BJ (cell line): ENCODE measurements at regions not wholly inside any gene's neighbourhood (a gene's known extent, or its start where the extent isn't known, plus 50 kb on each side); places are given as distances from the start of the nearest gene placed in this dataset.

Experiments used
- CTCF ChIA-PET: fragments of 350-600 bp; formaldehyde crosslinking; extraction: SDS; loops from one replicate; lab custom pipeline; 2021; ENCODE audit warnings: antibody characterized with exemption, inconsistent platforms; lab: Yijun Ruan, JAX
- POLR2A ChIA-PET: fragments of 300-600 bp; sonication (Branson Sonifier 250); formaldehyde crosslinking; extraction: SDS; loops from one replicate; lab custom pipeline; 2021; ENCODE audit warnings: antibody characterized with exemption; lab: Charles Lee
- DNase-seq: peaks from one replicate; pipeline ENCODE4 v3.0.0-alpha.2; 2011; ENCODE audit warnings: low read depth
- H3K27me3 ChIP-seq: 2 replicates; pipeline ENCODE4 v1.6.0; 2011; ENCODE audit warnings: low read length; ENCODE audit not compliant: control insufficient read depth, insufficient read depth
- H3K36me3 ChIP-seq: 2 replicates; pipeline ENCODE4 v1.5.1; 2011; ENCODE audit warnings: low read length; ENCODE audit not compliant: control insufficient read depth, insufficient read depth
- H3K4me3 ChIP-seq: 2 replicates; pipeline ENCODE4 v1.5.1; 2011; ENCODE audit warnings: low read depth, mild to moderate bottlenecking, control low read depth, low read length
- TF ChIP-seq, protein P1 (sequence below): IDR thresholded peaks from 2 replicates; pipeline ENCODE4 v1.5.1; 2011; ENCODE audit warnings: low read depth, mild to moderate bottlenecking, control low read depth, inconsistent platforms, low read length, moderate library complexity; ENCODE audit not compliant: insufficient read depth

DNA sequence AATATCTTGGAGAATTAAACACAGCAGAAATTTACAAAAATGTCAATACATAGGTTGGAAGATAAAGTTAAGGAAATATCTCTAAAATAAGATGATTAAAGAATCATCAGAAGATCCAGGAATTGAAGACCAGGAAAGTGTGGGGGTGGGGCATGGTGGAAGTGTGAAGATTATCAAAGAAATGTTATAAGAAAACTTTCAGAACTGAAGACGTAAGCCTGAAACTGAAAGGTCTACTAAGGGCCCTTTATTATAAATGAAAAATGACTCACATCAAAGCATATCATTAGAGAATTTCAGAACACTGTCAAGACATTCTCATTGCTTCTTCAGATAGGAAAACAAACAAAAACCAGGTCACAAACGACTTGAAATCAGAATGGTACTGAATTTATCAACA lies 92.4 kb upstream of the DPT start:
- ChIA-PET POLR2A (no interaction called here), CTCF (no interaction called here)
- no peaks in the 10 kb centered on the region for H3K27me3 ChIP-seq
- H3K4me3 ChIP-seq = no peak overlapping the region
- no peak for DNase-seq
- TF ChIP-seq, protein P1, sequence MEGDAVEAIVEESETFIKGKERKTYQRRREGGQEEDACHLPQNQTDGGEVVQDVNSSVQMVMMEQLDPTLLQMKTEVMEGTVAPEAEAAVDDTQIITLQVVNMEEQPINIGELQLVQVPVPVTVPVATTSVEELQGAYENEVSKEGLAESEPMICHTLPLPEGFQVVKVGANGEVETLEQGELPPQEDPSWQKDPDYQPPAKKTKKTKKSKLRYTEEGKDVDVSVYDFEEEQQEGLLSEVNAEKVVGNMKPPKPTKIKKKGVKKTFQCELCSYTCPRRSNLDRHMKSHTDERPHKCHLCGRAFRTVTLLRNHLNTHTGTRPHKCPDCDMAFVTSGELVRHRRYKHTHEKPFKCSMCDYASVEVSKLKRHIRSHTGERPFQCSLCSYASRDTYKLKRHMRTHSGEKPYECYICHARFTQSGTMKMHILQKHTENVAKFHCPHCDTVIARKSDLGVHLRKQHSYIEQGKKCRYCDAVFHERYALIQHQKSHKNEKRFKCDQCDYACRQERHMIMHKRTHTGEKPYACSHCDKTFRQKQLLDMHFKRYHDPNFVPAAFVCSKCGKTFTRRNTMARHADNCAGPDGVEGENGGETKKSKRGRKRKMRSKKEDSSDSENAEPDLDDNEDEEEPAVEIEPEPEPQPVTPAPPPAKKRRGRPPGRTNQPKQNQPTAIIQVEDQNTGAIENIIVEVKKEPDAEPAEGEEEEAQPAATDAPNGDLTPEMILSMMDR = no peak
- H3K36me3 ChIP-seq = no peaks in the 10 kb centered on the region

DNA sequence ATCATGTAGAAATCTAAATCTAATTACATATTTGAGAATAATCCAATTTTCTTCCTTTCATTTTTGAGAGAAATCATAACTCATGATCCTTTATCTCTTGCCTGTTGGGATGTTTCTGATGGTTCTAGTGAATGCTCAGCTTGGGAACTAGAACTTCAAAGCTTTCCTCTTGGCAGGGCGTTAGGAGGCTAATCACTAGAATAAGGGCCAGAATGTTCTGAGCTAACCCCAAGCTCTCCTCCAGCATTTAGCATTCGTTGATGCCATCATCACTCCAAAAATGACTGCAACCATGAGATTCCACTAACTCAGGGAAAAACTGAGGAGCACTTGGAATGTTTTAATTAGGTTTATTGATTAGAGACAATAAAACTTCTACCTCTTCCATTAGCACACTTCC lies 93.9 kb upstream of the DPT start:
- CTCF ChIA-PET = interaction anchor here (1.1 kb wide), 1 partner anchor 11 kb away, joined by 4 read pairs; no protein-coding TSS in a partner anchor
- Histone ChIP-seq H3K36me3 (no peaks in the 10 kb centered on the region), H3K4me3 (no peak overlapping the region), H3K27me3 (no peaks in the 10 kb centered on the region)
- POLR2A ChIA-PET = no interaction called here
- DNase-seq = no peak
- TF ChIP-seq, protein P1 = no peak

DNA sequence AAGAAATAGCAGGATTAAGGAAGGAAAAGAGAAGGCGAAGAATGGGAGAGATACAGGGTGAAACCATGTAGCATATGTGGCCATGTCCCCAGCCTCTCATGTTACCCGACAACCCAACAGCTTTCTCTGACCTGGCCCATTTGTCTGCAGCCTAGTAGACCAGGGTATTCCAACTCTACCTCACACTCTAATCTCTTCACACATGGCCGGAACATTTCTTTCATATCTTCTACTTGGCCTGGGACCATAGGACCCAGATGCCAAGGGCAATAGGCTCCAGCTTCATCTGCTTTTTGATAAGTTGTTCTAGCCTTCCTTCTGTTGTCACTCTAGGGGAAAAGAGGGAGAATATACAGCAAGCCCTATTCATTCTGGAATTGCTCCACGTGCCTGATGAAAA lies 95.0 kb upstream of the DPT start:
- POLR2A ChIA-PET = no interaction called here
- CTCF ChIA-PET = no interaction called here
- H3K4me3 ChIP-seq = no peak overlapping the region
- no peaks in the 10 kb centered on the region for H3K27me3 ChIP-seq
- no peak for DNase-seq
- TF ChIP-seq, protein P1 = no peak
- no peaks in the 10 kb centered on the region for H3K36me3 ChIP-seq

DNA sequence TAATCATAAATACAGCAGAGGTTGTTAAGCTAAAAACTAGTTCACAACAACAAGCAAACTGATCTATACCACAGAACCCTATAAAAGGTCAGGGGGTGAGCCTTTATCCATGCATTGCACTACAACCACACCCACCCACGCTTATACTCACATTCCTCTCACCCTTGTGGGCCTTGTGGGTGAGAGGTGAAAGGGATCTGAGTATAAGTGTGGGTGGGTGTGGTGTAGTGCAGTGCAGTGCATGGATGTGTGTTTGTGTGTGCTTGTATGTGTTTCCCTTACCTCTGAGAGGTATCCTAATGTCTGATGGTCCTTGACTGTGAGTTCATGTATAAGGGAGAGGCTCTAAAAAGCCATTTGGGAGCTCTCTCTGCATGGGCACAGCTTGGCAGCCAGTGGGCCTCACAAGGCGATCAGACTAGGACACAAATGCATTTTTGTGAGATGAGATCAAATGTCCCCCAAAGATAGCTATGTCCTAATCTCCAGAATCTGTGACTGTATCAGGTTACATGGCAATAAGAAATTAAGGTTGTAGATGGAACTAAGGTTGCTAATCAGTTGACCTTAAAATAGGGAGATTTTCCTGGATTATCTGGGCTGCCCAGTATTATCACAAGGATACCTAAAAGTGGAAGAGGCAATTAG lies 95.5 kb upstream of the DPT start:
- TF ChIP-seq, protein P1 = no peak
- no peak for DNase-seq
- Histone ChIP-seq H3K27me3 (no peaks in the 10 kb centered on the region), H3K36me3 (no peaks in the 10 kb centered on the region), H3K4me3 (no peak overlapping the region)
- CTCF ChIA-PET = no interaction called here
- POLR2A ChIA-PET = no interaction called here

DNA sequence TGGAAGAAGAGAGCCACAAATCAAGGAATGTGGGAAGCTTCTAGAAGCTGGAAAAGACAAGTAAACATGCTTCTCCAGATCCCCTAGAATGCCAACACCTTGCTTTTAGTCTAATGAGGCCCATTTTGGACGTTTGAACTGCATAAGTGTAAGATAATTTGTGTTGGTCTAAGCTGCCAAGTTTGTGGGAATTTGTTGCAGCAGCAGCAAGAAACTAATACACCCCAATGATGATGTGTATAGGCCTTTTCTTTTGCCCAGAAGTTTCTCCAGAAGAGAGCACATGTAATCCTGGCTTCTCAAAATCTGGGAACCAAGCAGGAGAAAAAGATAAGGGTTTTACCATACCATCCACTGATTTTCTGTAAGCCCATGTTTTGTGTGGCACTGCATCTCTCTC lies 96.1 kb upstream of the DPT start:
- CTCF ChIA-PET = no interaction called here
- TF ChIP-seq, protein P1 = no peak
- DNase-seq = no peak

More for the DNA sequence above, 96.1 kb upstream of the DPT start:
- Histone ChIP-seq H3K4me3 (no peak overlapping the region), H3K36me3 (no peaks in the 10 kb centered on the region), H3K27me3 (no peaks in the 10 kb centered on the region)
- POLR2A ChIA-PET = no interaction called here
